ENCODE measurements at regions not wholly inside any gene's neighbourhood (a gene's known extent, or its start where the extent isn't known, plus 50 kb on each side); places are given as distances from the start of the nearest gene placed in this dataset.

DNA sequence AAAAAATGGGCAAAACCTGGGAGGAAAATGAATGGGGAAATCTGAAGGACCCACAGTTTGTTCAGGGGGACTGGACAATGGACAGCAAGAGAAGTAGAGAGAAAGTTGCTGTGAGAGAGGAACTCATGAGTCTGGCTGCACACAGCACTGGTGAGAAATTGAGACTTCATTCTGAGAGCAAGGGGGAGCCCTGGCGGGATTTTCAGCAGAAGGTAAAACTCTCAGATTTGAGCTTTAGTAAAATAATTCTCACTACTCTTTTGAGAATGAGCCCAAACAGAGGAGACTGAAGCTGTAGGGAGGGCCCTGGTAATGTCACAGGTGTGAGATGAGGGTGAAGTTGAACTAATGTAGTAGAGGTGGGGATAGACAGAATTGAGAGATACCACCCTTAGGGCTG is 438.6 kb downstream of the OMA1 start:
- TF ChIP-seq, protein P1, sequence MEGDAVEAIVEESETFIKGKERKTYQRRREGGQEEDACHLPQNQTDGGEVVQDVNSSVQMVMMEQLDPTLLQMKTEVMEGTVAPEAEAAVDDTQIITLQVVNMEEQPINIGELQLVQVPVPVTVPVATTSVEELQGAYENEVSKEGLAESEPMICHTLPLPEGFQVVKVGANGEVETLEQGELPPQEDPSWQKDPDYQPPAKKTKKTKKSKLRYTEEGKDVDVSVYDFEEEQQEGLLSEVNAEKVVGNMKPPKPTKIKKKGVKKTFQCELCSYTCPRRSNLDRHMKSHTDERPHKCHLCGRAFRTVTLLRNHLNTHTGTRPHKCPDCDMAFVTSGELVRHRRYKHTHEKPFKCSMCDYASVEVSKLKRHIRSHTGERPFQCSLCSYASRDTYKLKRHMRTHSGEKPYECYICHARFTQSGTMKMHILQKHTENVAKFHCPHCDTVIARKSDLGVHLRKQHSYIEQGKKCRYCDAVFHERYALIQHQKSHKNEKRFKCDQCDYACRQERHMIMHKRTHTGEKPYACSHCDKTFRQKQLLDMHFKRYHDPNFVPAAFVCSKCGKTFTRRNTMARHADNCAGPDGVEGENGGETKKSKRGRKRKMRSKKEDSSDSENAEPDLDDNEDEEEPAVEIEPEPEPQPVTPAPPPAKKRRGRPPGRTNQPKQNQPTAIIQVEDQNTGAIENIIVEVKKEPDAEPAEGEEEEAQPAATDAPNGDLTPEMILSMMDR (conservative IDR thresholded peaks at IDR 0.05) = no peak
- no peak for TF ChIP-seq EZH2 (IDR thresholded peaks at IDR 0.05; ENCODE audit: low read depth)

All from PC-9 (cell line).